GM12864 (cell line): ENCODE measurements at regions not wholly inside any gene's neighbourhood (a gene's known extent, or its start where the extent isn't known, plus 50 kb on each side); places are given as distances from the start of the nearest gene placed in this dataset.

Experiments used
- DNase-seq: peaks from one replicate; pipeline ENCODE4 v3.0.0-alpha.2; 2011; ENCODE audit warnings: low read depth
- H3K4me3 ChIP-seq: 2 replicates; pipeline ENCODE4 v1.5.1; 2011; ENCODE audit warnings: mild to moderate bottlenecking, low read depth, low read length, control low read depth
- TF ChIP-seq, protein P1 (sequence below): IDR thresholded peaks from 2 replicates; pipeline ENCODE4 v1.5.1; 2011; ENCODE audit warnings: low read depth, mild to moderate bottlenecking, moderate library complexity, low read length, control low read depth, inconsistent platforms; ENCODE audit errors: missing control alignments

DNA sequence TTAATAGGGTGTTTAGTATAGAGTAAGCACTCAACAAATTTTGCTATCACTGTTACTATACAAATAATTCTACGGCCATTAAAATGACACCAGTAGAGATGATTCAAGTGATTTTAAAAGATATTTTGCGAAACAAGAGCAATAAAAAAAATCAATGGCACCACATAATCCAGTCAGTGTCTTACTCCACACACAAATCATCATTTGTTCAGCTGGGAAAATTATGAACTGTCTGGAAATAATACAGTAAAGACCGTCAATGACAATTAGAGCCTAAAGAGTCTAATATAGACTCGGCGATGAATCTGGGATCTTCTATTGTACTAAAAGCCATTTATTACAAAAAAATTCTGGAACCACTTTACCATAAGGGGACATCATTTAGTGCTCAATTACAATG is 270.5 kb downstream of the ARRDC4 start:
- TF ChIP-seq, protein P1, sequence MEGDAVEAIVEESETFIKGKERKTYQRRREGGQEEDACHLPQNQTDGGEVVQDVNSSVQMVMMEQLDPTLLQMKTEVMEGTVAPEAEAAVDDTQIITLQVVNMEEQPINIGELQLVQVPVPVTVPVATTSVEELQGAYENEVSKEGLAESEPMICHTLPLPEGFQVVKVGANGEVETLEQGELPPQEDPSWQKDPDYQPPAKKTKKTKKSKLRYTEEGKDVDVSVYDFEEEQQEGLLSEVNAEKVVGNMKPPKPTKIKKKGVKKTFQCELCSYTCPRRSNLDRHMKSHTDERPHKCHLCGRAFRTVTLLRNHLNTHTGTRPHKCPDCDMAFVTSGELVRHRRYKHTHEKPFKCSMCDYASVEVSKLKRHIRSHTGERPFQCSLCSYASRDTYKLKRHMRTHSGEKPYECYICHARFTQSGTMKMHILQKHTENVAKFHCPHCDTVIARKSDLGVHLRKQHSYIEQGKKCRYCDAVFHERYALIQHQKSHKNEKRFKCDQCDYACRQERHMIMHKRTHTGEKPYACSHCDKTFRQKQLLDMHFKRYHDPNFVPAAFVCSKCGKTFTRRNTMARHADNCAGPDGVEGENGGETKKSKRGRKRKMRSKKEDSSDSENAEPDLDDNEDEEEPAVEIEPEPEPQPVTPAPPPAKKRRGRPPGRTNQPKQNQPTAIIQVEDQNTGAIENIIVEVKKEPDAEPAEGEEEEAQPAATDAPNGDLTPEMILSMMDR = no peak
- H3K4me3 ChIP-seq = no peak overlapping the region
- no peak for DNase-seq

- H3K4me3 ChIP-seq = no peak overlapping the region
- TF ChIP-seq, protein P1 = no peak
- no peak for DNase-seq
These were observed 271.4 kb downstream of the ARRDC4 start for GRCh38 chr15:98231696-98232440.

DNA sequence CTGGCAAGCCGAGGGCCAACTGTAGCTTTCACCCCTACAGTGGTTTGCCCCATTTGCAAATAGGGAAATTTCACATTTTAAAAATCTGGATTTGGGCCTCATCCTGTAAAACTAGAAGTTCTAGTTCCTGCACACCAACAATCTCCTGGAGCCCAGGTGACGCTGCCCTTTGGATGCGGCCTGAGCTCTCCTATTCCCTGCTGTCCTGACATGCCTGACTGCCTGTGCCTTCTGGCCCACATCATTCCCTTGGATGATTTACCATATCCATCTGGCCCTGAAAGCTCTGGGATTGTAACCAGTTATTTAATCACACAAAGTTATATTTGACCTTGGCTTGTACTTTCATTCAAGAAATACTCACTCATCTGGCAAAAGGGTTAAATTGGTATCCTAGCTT is 272.3 kb downstream of the ARRDC4 start:
- no peak overlapping the region for H3K4me3 ChIP-seq
- no peak for DNase-seq
- TF ChIP-seq, protein P1 = no peak

DNA sequence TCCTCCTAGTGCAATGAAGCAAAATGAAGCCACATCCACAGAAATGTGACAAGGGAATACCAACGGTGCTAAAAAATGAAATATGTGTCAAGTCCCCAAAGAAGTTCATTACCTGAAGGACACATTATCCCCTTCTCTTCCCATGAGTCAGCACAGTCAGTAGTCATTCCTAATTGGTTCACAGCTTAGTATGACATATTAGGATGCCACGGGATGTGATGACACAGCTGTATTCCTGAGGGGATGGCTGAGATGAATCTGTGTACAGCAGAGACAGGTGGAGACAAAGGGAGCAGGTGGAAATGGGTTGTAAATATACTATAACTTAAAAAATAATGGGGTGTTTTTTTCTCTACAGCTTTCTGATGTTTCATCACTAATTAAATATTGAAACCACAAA is 273.4 kb downstream of the ARRDC4 start:
- no peak overlapping the region for H3K4me3 ChIP-seq
- TF ChIP-seq, protein P1 = no peak
- no peak for DNase-seq

- TF ChIP-seq, protein P1 = no peak
- H3K4me3 ChIP-seq = no peak overlapping the region
- DNase-seq = no peak
These were observed 279.8 kb downstream of the ARRDC4 start for GRCh38 chr15:98240303-98240702.

DNA sequence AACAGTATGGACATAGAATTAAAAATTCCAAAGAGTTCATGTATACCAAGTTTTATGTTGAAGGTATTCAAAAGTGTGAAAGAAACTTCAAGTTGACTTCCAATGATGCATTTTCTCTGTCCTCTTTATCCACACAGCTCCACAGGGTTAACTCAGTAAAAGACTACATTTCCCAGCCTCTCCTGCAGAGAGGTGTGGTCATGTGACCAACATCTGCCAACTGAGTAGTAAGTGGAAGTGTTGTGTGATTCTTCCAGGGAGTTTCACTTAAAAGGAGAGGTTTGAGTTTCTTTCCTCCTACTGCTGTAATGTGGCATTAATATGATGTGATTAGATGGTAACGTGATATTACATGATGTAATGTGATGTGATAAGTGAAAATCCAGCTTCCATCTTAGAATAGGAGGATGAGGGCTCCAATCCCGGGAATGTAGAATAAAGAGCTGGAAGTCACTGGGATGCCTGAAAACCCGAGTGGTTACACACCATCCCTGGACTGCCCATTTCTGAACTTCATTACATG is 280.6 kb downstream of the ARRDC4 start:
- no peak overlapping the region for H3K4me3 ChIP-seq
- TF ChIP-seq, protein P1 = no peak
- DNase-seq = no peak

- no peak overlapping the region for H3K4me3 ChIP-seq
- TF ChIP-seq, protein P1 = no peak
- no peak for DNase-seq
These were observed 296.8 kb downstream of the ARRDC4 start for GRCh38 chr15:98257290-98257689.
